Astrocyte of the hippocampus (primary cell): ENCODE measurements at regions not wholly inside any gene's neighbourhood (a gene's known extent, or its start where the extent isn't known, plus 50 kb on each side); places are given as distances from the start of the nearest gene placed in this dataset.
A peak's percentile ranks its signal among the peaks of the same experiment; 100 is the strongest.

ENCODE experiments used
- DNase-seq: peaks from one replicate; pipeline ENCODE4 v3.0.0; 2011; ENCODE audit warnings: low read depth, low spot score

GRCh38 chr4:3818371-3818770 lies 52.2 kb downstream of the ADRA2C start:
- DNase-seq = no peak

DNA sequence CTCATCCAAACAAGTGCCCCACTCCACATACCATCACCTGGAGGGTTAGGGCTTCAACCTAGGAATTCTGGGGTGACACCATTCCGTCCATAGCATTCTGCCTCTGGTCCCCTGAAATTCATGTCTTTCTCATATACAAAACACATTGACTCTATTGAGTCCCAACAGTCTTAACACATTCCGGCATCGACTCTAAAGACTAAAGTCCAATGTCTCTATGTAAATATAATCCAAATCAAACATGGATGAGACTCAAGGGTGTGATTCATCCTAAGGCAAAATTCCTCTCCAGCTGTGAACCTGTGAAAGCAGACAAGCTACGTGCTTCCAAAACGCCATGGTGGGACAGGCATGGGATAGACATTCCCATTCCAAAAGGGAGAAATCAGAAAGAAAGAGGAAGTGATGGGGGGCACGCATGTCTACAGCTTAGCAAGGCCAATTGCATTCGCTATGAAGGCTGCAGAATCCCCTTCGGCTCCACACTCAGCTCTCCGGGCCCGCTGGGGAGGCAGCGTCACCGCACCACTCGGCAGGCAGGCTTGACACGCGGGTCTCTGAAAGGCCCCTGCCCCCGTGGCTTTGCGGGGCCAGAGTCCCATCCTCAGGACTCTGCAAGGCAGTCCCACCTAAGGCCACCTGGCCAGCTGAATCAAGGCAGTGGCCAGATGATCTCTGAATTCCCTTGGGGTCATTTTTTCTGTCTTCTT lies 53.2 kb downstream of the ADRA2C start:
- DNase-seq = no peak

GRCh38 chr4:3820016-3820805 lies 54.0 kb downstream of the ADRA2C start:
- DNase-seq = no peak

GRCh38 chr4:3820806-3821579 lies 54.8 kb downstream of the ADRA2C start:
- no peak for DNase-seq

- no peak for DNase-seq
Measured at GRCh38 chr4:3821580-3822229, 55.5 kb downstream of the ADRA2C start.

GRCh38 chr4:3822230-3822947 lies 56.2 kb downstream of the ADRA2C start:
- DNase-seq = no peak

DNA sequence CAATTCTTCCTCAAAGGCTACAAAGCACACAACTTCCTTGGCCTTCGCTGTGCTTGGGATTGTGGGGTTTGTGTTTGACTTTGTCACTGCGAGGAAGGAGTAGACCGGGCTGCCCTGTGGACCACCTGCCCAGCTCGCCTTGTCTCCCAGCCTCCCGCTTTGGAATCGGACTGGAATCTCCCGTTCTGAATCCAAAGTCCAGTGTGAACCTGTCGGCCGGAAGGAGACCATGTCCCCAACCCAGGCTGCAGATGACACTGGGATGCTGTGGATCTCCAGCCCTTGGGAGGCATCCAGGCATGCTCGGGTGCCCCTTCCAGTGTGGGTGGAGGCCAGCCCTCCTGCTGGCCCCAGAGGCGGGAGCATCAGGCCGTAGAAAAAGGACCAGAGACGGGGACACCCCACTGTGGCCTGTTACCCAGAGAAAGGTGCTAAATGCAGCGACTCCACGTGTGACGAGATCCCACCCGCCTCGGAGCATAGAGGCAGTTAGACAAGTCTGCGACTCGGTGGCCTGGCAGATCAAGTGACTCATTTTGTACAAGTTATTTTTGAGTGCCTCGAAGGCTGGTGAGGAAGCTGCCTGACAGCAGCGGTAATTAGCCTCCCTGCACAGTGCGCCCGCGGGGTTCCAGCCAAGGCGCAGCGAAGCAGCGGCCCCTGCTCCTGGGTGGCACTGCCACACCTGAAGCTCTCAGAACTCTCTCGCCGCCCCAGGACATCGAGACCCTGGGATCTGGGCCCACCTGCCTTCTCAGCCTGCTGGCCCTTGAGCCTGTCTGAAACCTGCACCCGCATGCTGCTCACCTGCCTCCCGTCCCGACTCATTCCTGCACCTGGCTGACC lies 57.5 kb downstream of the ADRA2C start:
- no peak for DNase-seq

DNA sequence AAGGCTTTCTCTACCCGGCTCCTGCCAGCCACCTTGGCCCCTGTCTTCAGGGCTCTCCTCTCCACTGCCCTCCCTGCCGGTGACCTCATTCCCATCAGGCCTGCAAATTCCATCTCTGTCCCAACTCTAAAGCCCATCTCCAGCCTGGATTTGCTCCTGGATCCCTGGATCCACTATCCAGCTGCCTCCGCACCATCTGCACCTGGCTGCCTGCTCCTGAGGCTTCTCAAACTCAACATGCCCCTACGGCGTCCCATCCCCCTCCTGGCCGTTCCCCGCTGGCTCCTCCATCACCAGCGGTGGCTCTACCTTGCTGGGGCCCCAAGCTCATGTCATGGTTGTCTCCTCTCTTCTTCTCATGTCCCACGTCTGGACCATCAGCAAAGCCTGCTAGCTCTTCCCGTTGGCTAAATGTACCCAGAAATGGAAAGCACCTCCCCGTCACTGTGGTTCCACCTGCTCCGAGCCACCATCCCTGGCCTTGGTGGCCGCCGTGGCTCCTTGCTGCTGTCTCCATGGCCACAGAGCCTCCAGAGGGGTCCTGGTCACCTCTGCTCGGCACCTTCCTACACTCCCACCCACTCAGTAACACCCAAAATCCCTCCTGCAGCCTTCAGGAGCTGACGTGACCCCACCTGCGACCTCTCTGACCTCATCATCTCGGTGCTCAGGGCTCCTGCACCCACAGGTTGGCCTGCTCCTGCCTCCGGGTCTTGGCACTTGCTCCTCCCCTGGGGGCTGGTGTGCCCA lies 58.5 kb downstream of the ADRA2C start:
- DNase-seq = no peak

GRCh38 chr4:3825530-3825929 lies 59.3 kb downstream of the ADRA2C start:
- no peak for DNase-seq

DNA sequence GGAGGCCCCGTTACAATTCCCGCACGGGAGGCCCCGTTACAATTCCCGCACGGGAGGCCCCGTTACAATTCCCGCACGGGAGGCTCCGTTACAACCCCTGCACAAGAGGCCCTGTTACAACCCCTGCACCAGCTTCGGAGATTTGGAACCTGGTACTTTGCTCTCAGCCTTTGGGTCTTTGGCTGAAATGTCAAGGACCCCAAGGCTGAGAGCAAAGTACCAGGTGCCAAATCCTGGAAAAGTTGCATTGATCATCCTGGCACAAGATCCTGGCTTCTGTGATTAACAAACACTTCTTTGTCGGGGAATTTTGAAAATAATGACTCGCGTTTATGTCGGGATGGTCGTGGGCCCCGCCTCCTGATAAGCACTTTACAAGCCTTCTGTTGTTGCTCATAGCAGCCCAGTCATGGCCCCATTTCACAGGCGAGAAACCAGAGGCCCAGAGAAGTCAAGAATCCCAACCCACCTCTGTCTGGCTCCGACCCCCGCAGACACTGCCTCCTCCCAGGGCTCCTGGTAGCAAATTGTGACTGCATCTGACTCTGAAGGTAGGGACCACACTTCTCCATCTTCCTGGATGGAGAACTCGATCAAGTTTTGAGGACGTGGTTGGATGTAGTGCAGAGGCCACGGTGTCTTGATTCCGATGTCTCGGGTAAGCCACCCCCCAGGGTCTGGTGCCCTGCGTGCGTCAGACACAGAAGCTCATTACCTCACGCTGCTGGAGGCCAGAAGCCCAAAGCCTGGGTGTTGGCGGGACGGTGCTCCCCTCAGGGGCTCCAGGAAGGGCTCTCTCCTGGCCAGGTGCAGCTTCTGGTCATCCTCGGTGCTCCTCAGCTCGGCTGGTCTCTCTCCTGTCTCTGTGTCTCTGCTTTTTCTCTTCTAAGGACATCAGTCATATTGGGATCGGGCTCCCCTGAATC lies 60.3 kb downstream of the ADRA2C start:
- no peak for DNase-seq

DNA sequence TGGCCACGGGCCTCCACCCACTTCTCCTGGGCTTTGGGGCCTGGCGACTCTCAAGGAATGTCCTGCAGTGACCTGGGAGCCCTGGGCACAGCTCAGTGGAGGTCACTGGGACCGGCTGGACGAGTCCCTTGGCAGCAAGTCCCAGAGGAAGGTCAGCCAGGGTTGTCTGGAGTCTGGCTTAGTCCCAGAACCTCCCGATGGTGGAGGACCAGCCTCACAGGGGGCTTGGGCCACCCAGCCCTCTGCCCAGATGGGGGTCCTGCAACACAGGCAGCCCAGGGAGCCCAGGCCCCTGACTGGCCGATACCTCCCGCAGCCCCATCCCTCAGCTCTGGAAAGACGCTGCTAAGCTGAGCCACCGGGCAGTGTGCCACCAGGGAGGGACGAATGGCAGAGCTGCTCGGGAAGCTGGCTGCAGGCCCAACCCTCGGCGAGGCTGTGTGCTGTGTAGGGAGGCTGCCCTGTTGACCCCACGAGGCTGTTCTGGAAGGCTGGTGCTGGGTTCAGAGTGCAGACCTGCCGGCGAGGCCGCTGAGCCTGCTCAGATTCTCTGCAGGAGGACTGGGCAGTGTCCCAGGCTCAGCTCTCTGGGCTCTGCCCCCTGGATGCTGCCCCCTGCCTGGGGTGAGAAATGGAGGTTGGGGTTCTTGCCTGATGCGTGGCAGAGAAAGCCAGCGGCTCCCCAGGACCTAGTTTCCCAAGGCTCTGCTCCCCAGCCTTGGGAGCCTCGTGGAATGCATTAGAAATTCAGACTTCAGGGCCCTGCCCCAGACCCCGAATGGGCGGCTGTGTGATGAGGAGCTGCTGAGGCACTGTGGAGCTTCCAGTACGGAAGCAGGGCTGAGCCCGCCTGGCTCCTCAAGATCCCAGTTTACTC lies 61.7 kb downstream of the ADRA2C start:
- peak; percentile 78 for DNase-seq

DNA sequence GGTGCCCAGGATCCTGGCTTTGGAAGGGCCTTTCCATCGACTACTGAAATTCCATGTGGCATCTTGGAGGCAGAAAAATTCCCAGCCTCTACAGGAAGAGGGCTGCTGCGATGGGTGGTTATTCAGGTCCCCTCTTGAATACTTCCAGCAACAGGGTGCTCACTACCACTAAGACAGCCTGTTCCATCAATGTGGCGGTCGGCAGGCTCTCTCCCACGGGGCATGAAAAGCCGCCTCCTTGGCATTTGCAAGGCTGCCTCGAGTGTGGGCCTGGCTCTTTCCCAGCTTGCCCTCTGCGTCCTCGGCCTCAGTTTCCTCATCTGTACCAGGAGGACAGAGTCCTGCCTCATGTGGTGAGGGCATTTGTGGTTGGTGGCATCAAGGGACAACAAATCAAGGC lies 62.4 kb downstream of the ADRA2C start:
- DNase-seq = no peak

GRCh38 chr4:3829211-3829955 lies 63.2 kb downstream of the ADRA2C start:
- DNase-seq = no peak

GRCh38 chr4:3829956-3830773 lies 64.0 kb downstream of the ADRA2C start:
- DNase-seq = no peak

DNA sequence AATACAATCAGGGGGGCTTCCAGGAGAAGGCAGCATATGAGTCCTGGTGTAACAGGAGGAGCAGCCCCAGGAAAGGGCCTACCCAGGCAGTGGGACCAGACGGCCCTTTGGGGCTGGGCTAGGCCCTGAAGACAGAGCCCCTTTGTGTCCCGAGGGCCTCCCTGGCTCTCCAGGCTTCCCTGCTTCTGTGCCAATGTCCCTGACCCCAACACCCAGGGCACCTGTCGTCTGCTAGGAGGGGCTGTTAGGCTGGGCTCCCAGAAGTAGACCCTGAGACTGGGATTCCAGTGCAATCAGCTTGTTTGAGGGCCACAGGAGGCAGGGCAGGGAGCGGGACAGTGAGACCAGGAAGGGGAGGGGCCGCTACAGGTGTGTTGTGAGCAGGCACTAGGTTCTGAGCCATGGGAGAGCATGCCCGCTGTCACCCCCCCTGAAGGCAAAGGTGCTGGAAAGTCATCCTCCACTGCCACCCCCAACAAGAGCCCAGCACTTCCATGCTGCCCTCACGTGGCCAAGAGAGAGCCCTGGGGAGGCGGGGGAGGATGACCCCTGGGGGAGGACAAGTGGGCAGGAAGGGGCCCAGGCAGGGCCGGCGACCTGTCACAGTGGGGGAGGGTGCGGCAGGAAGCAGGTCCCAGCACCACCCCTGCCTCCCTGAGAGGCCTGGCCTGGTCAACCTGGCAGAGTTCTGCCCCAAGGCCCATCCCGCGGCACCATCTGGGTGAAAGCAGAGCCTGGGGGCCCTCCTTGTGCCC lies 64.8 kb downstream of the ADRA2C start:
- no peak for DNase-seq
